ENCODE measurements at regions not wholly inside any gene's neighbourhood (a gene's known extent, or its start where the extent isn't known, plus 50 kb on each side); places are given as distances from the start of the nearest gene placed in this dataset.
"Not testable (repeated sequence)": the region's sequence is repeated elsewhere in the genome, so short reads cannot be mapped to it uniquely, and the experiment has no call there.

DNA sequence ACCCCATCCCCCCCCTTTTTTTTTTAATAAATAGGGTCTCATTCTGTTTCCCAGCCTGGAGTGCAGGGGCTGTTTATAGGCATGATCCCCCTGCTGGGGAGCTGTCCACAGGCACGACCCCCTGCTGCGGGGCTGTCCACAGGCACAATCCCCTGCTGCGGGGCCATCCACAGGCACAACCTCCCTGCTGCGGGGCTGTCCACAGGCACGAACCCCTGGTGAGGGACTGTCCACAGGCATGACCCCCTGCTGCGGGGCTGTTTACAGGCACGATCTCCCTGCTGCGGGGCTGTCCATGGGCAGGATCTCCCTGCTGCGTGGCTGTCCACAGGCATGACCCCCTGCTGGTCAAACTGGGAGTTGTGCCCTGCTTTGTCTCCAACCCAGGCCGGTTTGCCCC is 5290.1 kb upstream of the TPTE start:
- DNase-seq (ENCODE audit: low read depth, low spot score); H3K4me3 ChIP-seq; H3K79me2 ChIP-seq (ENCODE audit: control insufficient read depth, insufficient read depth, low read length); RAD21 ChIA-PET (ENCODE audit: unreplicated experiment); in situ Hi-C loops (cut with MboI); H3K4me2 ChIP-seq (ENCODE audit: control insufficient read depth, insufficient read depth); POLR2A ChIA-PET; SMC1A ChIA-PET (ENCODE audit: uncharacterized antibody, unreplicated experiment); H3K4me1 ChIP-seq (ENCODE audit: control insufficient read depth, insufficient read depth, low read length); BruUV-seq (replicated peaks); H3K27ac ChIP-seq (ENCODE audit: control insufficient read depth, insufficient read depth); H3K9ac ChIP-seq (ENCODE audit: control insufficient read depth, insufficient read depth, low read length); H3K27me3 ChIP-seq (replicated peaks in 1 of 2; ENCODE audit: control insufficient read depth in 2 of 2, insufficient read depth in 2 of 2, low read length in 1 of 2); CTCF ChIA-PET; intact Hi-C loops (cut with micrococcal nuclease; ENCODE audit: unreplicated experiment); H2AFZ ChIP-seq (ENCODE audit: control insufficient read depth, low read depth, low read length); H3K9me3 ChIP-seq (replicated peaks; ENCODE audit: control insufficient read depth, insufficient read depth, low read length); FAIRE-seq; ATAC-seq; H4K20me1 ChIP-seq (ENCODE audit: control insufficient read depth, insufficient read depth); H3K36me3 ChIP-seq (ENCODE audit: control insufficient read depth in 2 of 2, insufficient read depth in 2 of 2, low read length in 1 of 2): not testable (repeated sequence)
- WGBS (ENCODE audit: insufficient coverage, insufficient replicate concordance, low lambda C conversion rate, missing lambda C conversion rate), result 26% methylated on average over 9 of the region's 10 CpGs

DNA sequence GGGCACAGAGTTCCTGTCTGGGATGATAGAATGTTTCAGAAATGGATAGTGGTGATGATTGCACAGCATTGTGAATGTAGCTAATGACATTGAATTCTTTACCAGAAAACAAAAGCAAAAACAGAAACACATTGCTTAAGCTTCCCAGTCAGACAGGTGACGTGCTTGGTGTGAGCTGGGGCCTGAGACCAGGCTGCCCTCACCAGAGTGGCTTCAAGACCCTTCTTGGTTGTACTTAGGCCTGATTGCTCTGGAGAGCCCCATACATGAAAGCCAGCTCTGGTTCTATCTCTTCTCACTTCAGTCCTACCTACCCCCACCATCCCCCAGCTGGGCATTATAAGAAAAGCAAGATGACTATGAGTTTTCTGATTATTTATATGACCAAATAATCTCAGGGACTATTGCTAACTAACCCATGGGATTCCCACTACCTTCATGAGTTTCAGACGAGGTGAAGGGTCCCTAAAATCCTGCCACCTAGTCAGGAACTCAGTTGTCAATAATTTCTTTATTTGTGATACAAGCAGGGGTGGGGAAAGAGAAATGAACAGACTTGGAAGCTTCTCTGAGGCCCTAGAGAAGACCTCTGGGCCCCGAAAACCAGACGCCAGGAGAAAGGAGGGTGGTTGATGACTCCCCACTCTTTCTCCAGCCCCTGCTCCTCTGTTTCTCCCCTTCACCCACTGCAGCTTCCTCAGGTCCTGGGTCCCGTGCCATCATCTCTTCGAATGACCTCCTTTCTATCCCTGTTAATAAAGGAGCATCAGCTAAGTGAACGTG is 5289.0 kb upstream of the TPTE start:
- H3K9me3 ChIP-seq (replicated peaks; ENCODE audit: control insufficient read depth, insufficient read depth, low read length); in situ Hi-C loops (cut with MboI); H3K4me1 ChIP-seq (ENCODE audit: control insufficient read depth, insufficient read depth, low read length); H3K4me2 ChIP-seq (ENCODE audit: control insufficient read depth, insufficient read depth); FAIRE-seq; intact Hi-C loops (cut with micrococcal nuclease; ENCODE audit: unreplicated experiment); H3K79me2 ChIP-seq (ENCODE audit: control insufficient read depth, insufficient read depth, low read length); RAD21 ChIA-PET (ENCODE audit: unreplicated experiment); H3K4me3 ChIP-seq; H3K27me3 ChIP-seq (replicated peaks in 1 of 2; ENCODE audit: control insufficient read depth in 2 of 2, insufficient read depth in 2 of 2, low read length in 1 of 2); H3K27ac ChIP-seq (ENCODE audit: control insufficient read depth, insufficient read depth); CTCF ChIA-PET; H3K36me3 ChIP-seq (ENCODE audit: control insufficient read depth in 2 of 2, insufficient read depth in 2 of 2, low read length in 1 of 2); BruUV-seq (replicated peaks); DNase-seq (ENCODE audit: low read depth, low spot score); H4K20me1 ChIP-seq (ENCODE audit: control insufficient read depth, insufficient read depth); H2AFZ ChIP-seq (ENCODE audit: control insufficient read depth, low read depth, low read length); ATAC-seq; SMC1A ChIA-PET (ENCODE audit: uncharacterized antibody, unreplicated experiment); POLR2A ChIA-PET; H3K9ac ChIP-seq (ENCODE audit: control insufficient read depth, insufficient read depth, low read length): not testable (repeated sequence)
- WGBS (ENCODE audit: insufficient coverage, insufficient replicate concordance, low lambda C conversion rate, missing lambda C conversion rate), result 20% methylated on average over 7 of the region's 7 CpGs

DNA sequence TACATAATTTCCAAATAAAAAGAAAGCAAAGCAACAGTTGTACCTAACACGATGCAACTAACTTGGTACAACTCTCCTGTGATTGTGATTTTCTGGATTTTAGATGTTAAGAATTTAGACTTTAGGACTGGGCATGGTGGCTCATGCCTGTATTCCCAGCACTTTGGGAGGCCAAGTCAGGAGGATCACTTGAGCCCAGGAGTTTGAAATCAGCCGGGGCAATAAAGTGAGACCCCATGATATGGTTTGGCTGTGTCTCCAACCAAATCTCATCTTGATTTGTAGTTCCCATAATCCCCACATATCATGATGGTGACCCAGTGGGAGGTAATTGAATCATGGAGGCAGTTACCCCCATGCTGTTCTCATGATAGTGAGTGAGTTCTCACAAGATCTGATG is 5285.6 kb upstream of the TPTE start:
- RAD21 ChIA-PET (ENCODE audit: unreplicated experiment); BruUV-seq (replicated peaks); H4K20me1 ChIP-seq (ENCODE audit: control insufficient read depth, insufficient read depth); CTCF ChIA-PET; in situ Hi-C loops (cut with MboI); ATAC-seq; H2AFZ ChIP-seq (ENCODE audit: control insufficient read depth, low read depth, low read length); H3K27ac ChIP-seq (ENCODE audit: control insufficient read depth, insufficient read depth); DNase-seq (ENCODE audit: low read depth, low spot score); POLR2A ChIA-PET; H3K9me3 ChIP-seq (replicated peaks; ENCODE audit: control insufficient read depth, insufficient read depth, low read length); SMC1A ChIA-PET (ENCODE audit: uncharacterized antibody, unreplicated experiment); FAIRE-seq; H3K9ac ChIP-seq (ENCODE audit: control insufficient read depth, insufficient read depth, low read length); H3K79me2 ChIP-seq (ENCODE audit: control insufficient read depth, insufficient read depth, low read length); H3K27me3 ChIP-seq (replicated peaks in 1 of 2; ENCODE audit: control insufficient read depth in 2 of 2, insufficient read depth in 2 of 2, low read length in 1 of 2); H3K36me3 ChIP-seq (ENCODE audit: control insufficient read depth in 2 of 2, insufficient read depth in 2 of 2, low read length in 1 of 2); H3K4me2 ChIP-seq (ENCODE audit: control insufficient read depth, insufficient read depth); intact Hi-C loops (cut with micrococcal nuclease; ENCODE audit: unreplicated experiment); H3K4me1 ChIP-seq (ENCODE audit: control insufficient read depth, insufficient read depth, low read length); H3K4me3 ChIP-seq: not testable (repeated sequence)
- 10% methylated on average over 2 of the region's 2 CpGs for WGBS (ENCODE audit: insufficient coverage, insufficient replicate concordance, low lambda C conversion rate, missing lambda C conversion rate)

DNA sequence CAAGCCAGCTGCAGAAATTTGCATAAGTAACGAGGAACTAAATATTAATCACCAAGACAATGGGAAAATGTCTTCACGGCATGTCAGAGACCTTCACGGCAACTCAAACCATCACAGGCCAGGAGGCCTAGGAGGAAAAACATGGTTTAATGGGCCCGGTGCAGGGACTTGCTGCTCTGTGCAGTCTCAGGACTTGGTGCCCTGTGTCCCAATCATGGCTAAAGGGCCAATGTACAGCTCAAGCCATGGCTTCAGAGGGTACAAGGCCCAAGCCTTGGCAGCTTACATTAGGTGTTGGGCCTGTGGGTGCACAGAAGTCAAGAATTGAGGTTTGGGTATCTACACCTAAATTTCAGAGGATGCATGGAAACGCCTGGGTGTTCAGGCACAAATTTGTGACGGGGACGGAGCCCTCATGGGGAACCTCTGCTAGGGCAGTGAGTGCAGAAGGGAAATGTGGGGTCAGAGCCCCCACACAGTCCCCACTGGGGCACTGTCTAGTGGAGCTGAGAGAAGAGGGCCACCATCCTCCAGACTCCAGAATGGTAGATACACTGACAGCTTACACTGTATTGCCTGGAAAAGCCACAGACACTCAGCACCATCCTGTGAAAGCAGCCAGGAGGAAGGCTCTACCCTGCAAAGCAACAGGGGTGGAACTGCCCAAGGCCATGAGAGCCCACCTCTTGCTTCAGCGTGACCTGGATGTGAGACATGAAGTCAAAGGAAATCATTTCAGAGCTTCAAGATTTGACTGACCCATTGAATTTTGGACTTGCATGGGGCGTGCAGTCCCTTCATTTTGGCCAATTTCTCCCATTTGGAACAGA is 5284.3 kb upstream of the TPTE start:
- POLR2A ChIA-PET; intact Hi-C loops (cut with micrococcal nuclease; ENCODE audit: unreplicated experiment); H3K9me3 ChIP-seq (replicated peaks; ENCODE audit: control insufficient read depth, insufficient read depth, low read length); H3K27me3 ChIP-seq (replicated peaks in 1 of 2; ENCODE audit: control insufficient read depth in 2 of 2, insufficient read depth in 2 of 2, low read length in 1 of 2); H3K9ac ChIP-seq (ENCODE audit: control insufficient read depth, insufficient read depth, low read length); in situ Hi-C loops (cut with MboI); SMC1A ChIA-PET (ENCODE audit: uncharacterized antibody, unreplicated experiment); RAD21 ChIA-PET (ENCODE audit: unreplicated experiment); H3K79me2 ChIP-seq (ENCODE audit: control insufficient read depth, insufficient read depth, low read length); BruUV-seq (replicated peaks); ATAC-seq; H2AFZ ChIP-seq (ENCODE audit: control insufficient read depth, low read depth, low read length); H3K36me3 ChIP-seq (ENCODE audit: control insufficient read depth in 2 of 2, insufficient read depth in 2 of 2, low read length in 1 of 2); H4K20me1 ChIP-seq (ENCODE audit: control insufficient read depth, insufficient read depth); CTCF ChIA-PET; DNase-seq (ENCODE audit: low read depth, low spot score); H3K4me2 ChIP-seq (ENCODE audit: control insufficient read depth, insufficient read depth); FAIRE-seq; H3K4me3 ChIP-seq; H3K27ac ChIP-seq (ENCODE audit: control insufficient read depth, insufficient read depth); H3K4me1 ChIP-seq (ENCODE audit: control insufficient read depth, insufficient read depth, low read length): not testable (repeated sequence)
- WGBS (ENCODE audit: insufficient coverage, insufficient replicate concordance, low lambda C conversion rate, missing lambda C conversion rate), result 25% methylated on average over 9 of the region's 9 CpGs
